K562 (cell line): ENCODE measurements at regions not wholly inside any gene's neighbourhood (a gene's known extent, or its start where the extent isn't known, plus 50 kb on each side); places are given as distances from the start of the nearest gene placed in this dataset.

Experiments used
- ATAC-seq: fragments of 200-7000 bp; cut with Tn5 transposase; 3 replicates; pipeline ENCODE4 v1.9.1; 2020; ENCODE audit warnings: moderate library complexity
- BruUV-seq: library from RNA; stranded (reverse); fragments of 400-500 nt; replicated peaks from 2 replicates; lab custom pipeline; 2021; lab: Mats Ljungman, UMichigan
- CTCF ChIA-PET: fragments of 300-600 bp; formaldehyde crosslinking; extraction: SDS; loops from one replicate; lab custom pipeline; 2021; ENCODE audit warnings: low intra/inter-chr PET ratio; lab: Yijun Ruan, JAX
- POLR2A ChIA-PET: fragments of 300-600, 350-650 bp; sonication (Branson Sonifier 250); formaldehyde crosslinking; extraction: SDS; loops from one replicate; lab custom pipeline; 2021; ENCODE audit warnings: antibody characterized with exemption, inconsistent platforms; lab: Yijun Ruan, JAX
- DNase-seq, 4 experiments: peaks; one replicate each; pipeline versions ENCODE4 v3.0.0 to v3.0.0-alpha.2; 2011 to 2018; ENCODE audit warnings: low spot score in 3 of 4, mixed read lengths in 3 of 4; ENCODE audit errors: extremely low read depth in 1 of 4
- FAIRE-seq: peaks from 2 replicates; lab custom pipeline; 2011; peaks lifted over from hg19 to GRCh38; lab: Jason Lieb, UNC
- H2AFZ ChIP-seq: 2 replicates; pipeline ENCODE4 v1.6.0; 2011; ENCODE audit warnings: low read depth, low read length, control low read depth, inconsistent platforms
- H3K27ac ChIP-seq: fragments of 200-600 bp; 3 replicates; pipeline ENCODE4 v1.8.0; 2011; ENCODE audit warnings: low read depth, mild to moderate bottlenecking, control low read depth, inconsistent platforms, low read length, moderate library complexity, mixed read lengths; ENCODE audit errors: extremely low read depth
- H3K27me3 ChIP-seq, 2 experiments: fragments of 300-600 bp in 1 of 2; 2 replicates in 1 of 2; 3 replicates in 1 of 2; pipeline versions ENCODE4 v1.6.0 to v1.8.0; 2011; ENCODE audit warnings: inconsistent platforms in 2 of 2, low read length in 2 of 2, mild to moderate bottlenecking in 1 of 2, mixed read lengths in 1 of 2, moderate library complexity in 1 of 2; ENCODE audit not compliant: control insufficient read depth in 2 of 2, insufficient read depth in 2 of 2
- H3K36me3 ChIP-seq: fragments of 300-600 bp; 3 replicates; pipeline ENCODE4 v1.8.0; 2011; ENCODE audit warnings: mild to moderate bottlenecking, low read length, inconsistent platforms; ENCODE audit not compliant: control insufficient read depth, insufficient read depth
- H3K4me1 ChIP-seq, 2 experiments: fragments of 200-600 bp in 1 of 2; replicated peaks in 1 of 2; 2 replicates in 1 of 2; 3 replicates in 1 of 2; pipeline versions ENCODE4 v1.5.1 to v1.8.0; 2011; ENCODE audit warnings: inconsistent platforms in 2 of 2, low read length in 2 of 2, mild to moderate bottlenecking in 1 of 2, mixed read lengths in 1 of 2, moderate library complexity in 1 of 2; ENCODE audit not compliant: control insufficient read depth in 2 of 2, insufficient read depth in 2 of 2
- H3K4me2 ChIP-seq: 2 replicates; pipeline ENCODE4 v1.6.1; 2011; ENCODE audit warnings: low read length, control low read depth, inconsistent platforms, mixed read lengths; ENCODE audit not compliant: insufficient read depth
- H3K4me3 ChIP-seq: fragments of 200-600 bp; sonication (generic), shearing (Covaris generic); 2 replicates; pipeline ENCODE4 v1.5.1; 2016; ENCODE audit warnings: control low read depth, inconsistent platforms
- H3K79me2 ChIP-seq: fragments of 200-600 bp; 3 replicates; pipeline ENCODE4 v1.8.0; 2011; ENCODE audit warnings: low read length, inconsistent platforms; ENCODE audit not compliant: control insufficient read depth, insufficient read depth
- H3K9ac ChIP-seq, 2 experiments: 2 replicates each; pipeline versions ENCODE4 v1.6.0 to v1.6.1; 2011; ENCODE audit warnings: low read depth in 2 of 2, low read length in 2 of 2, control low read depth in 1 of 2, inconsistent platforms in 1 of 2, mild to moderate bottlenecking in 1 of 2, mixed read lengths in 1 of 2; ENCODE audit not compliant: insufficient read depth in 1 of 2
- H3K9me1 ChIP-seq: one replicate; pipeline ENCODE4 v1.6.0; 2011; ENCODE audit warnings: inconsistent platforms, mild to moderate bottlenecking, low read length, moderate library complexity; ENCODE audit not compliant: control insufficient read depth, insufficient read depth
- H3K9me3 ChIP-seq: replicated peaks from 2 replicates; pipeline ENCODE4 v1.5.1; 2011; ENCODE audit warnings: low read depth, low read length, inconsistent platforms; ENCODE audit not compliant: control insufficient read depth, insufficient read depth
- H4K20me1 ChIP-seq: replicated peaks from 2 replicates; pipeline ENCODE4 v1.6.1; 2011; ENCODE audit warnings: low read length, inconsistent platforms, mixed read lengths; ENCODE audit not compliant: control insufficient read depth, insufficient read depth
- FOXK2 ChIP-seq, 2 experiments: fragments of 450-650 bp; IDR thresholded peaks in 1 of 2; conservative IDR thresholded peaks in 1 of 2; 2 replicates each; pipeline ENCODE4 v1.6.1; 2016; ENCODE audit warnings: low read depth in 2 of 2, mild to moderate bottlenecking in 1 of 2
- HDAC3 ChIP-seq: fragments of 450-650 bp; IDR thresholded peaks from 2 replicates; pipeline ENCODE4 v1.6.1; 2018; ENCODE audit warnings: borderline replicate concordance, mild to moderate bottlenecking, moderate library complexity; ENCODE audit not compliant: partially characterized antibody
- MEIS2 ChIP-seq: fragments of 450-650 bp; IDR thresholded peaks from 2 replicates; pipeline ENCODE4 v1.6.1; 2014; ENCODE audit warnings: mild to moderate bottlenecking; ENCODE audit not compliant: partially characterized antibody
- PCBP2 ChIP-seq: fragments of 200-400 bp; formaldehyde crosslinking; IDR thresholded peaks from 2 replicates; pipeline ENCODE4 v1.6.1; 2018; ENCODE audit warnings: low read length, low read depth, mild to moderate bottlenecking, moderate library complexity; ENCODE audit not compliant: poor library complexity, severe bottlenecking
- SIX5 ChIP-seq, 2 experiments: IDR thresholded peaks; 2 replicates each; pipeline ENCODE4 v1.6.1; 2011; ENCODE audit warnings: low read length in 2 of 2, borderline replicate concordance in 1 of 2, low read depth in 1 of 2, mild to moderate bottlenecking in 1 of 2, moderate library complexity in 1 of 2; ENCODE audit not compliant: insufficient read depth in 1 of 2
- TCF7 ChIP-seq: sonication (generic); IDR thresholded peaks from 2 replicates; pipeline ENCODE4 v1.6.1; 2016; ENCODE audit warnings: antibody characterized with exemption, borderline replicate concordance
- TEAD2 ChIP-seq: fragments of 450-650 bp; IDR thresholded peaks from 2 replicates; pipeline ENCODE4 v1.6.1; 2016; ENCODE audit warnings: missing genetic modification characterization, control low read depth, missing compliant biosample characterization
- ZC3H8 ChIP-seq: fragments of 450-650 bp; IDR thresholded peaks from 2 replicates; pipeline ENCODE4 v1.6.1; 2017
- ZNF398 ChIP-seq: fragments of 250-450 bp; sonication (Bioruptor Pico); IDR thresholded peaks from 2 replicates; pipeline ENCODE4 v1.8.0; 2021; ENCODE audit warnings: moderate library complexity, mild to moderate bottlenecking, inconsistent platforms
- WGBS: fragments of 100-300 bp; shearing (Covaris generic); methylation state at CpG from one replicate; pipeline ENCODE4 v1.1.6; 2016; ENCODE audit warnings: low coverage, mixed read lengths; ENCODE audit not compliant: insufficient coverage; ENCODE audit errors: missing lambda C conversion rate; 5-methylcytosine and 5-hydroxymethylcytosine counted together
- in situ Hi-C: fragments of 300-500 bp; cut with MboI; formaldehyde crosslinking; loops from 4 replicates; pipeline ENCODE4 v1.15.0; 2018; ENCODE audit warnings: inconsistent platforms, mixed read lengths
- intact Hi-C: fragments of 100-400 bp; cut with micrococcal nuclease; formaldehyde crosslinking; loops from 2 replicates; pipeline ENCODE4 v1.14.2; 2022
- TF ChIP-seq, protein P1 (sequence below): fragments of 450-650 bp; formaldehyde crosslinking; IDR thresholded peaks from 2 replicates; pipeline ENCODE4 v1.4.0; 2022; ENCODE audit warnings: mild to moderate bottlenecking, moderate library complexity

GRCh38 chr12:128052331-128052730 lies 214.6 kb upstream of the TMEM132C start (continued):
- no peak for TF ChIP-seq HDAC3

DNA sequence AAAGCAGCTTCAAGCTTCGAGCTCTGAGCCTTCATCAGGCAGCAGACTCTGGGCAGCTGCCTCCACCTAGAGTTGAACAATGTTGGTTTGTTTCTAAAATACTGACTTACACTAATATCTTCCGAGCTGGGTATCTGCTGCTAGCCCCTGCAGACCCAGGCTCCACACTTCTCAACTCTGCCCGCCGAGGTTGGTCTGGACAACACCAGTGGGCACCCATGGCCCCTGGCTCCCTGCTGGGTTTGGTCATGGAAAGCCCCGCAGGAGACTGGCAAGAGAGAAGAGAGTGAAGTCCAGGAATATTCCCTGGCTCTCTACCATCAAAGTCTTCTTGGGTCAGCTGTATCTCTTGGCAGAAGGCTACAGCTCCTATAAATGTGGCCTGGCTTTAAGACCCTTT lies 214.2 kb upstream of the TMEM132C start:
- POLR2A ChIA-PET, result interaction anchor here (0.8 kb wide), 1 partner anchor 24 kb away, joined by 3 read pairs; no protein-coding TSS in a partner anchor
- TF ChIP-seq FOXK2 (conservative IDR thresholded peaks at IDR 0.05 in 1 of 2, IDR thresholded peaks at IDR 0.05 in 1 of 2; ENCODE audit: low read depth in 2 of 2), result no peak
- TF ChIP-seq SIX5 (IDR thresholded peaks at IDR 0.05; ENCODE audit: borderline replicate concordance in 1 of 2, insufficient read depth in 1 of 2, low read depth in 1 of 2, low read length in 2 of 2), result no peak
- TF ChIP-seq TCF7, result no peak
- TF ChIP-seq PCBP2, result no peak
- TF ChIP-seq TEAD2 (tag), result no peak
- no peak for TF ChIP-seq ZNF398 (CRISPR knock-in tag)
- TF ChIP-seq, protein P1, sequence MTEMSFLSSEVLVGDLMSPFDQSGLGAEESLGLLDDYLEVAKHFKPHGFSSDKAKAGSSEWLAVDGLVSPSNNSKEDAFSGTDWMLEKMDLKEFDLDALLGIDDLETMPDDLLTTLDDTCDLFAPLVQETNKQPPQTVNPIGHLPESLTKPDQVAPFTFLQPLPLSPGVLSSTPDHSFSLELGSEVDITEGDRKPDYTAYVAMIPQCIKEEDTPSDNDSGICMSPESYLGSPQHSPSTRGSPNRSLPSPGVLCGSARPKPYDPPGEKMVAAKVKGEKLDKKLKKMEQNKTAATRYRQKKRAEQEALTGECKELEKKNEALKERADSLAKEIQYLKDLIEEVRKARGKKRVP (CRISPR knock-in tag), result no peak
- no peak for TF ChIP-seq MEIS2
- no peak for TF ChIP-seq ZC3H8
- H3K79me2 ChIP-seq, result no peaks in the 10 kb centered on the region
- 3% methylated on average over 5 of the region's 5 CpGs for WGBS
- intact Hi-C loops, result no loop called here
- ATAC-seq (no peak), FAIRE-seq (no peak), DNase-seq (no peak)
- H3K4me1 ChIP-seq, result no peaks in the 10 kb centered on the region
- H3K9me3 ChIP-seq, result no peaks in the 10 kb centered on the region
- no peak overlapping the region for H2AFZ ChIP-seq
- no peaks in the 10 kb centered on the region for H3K27me3 ChIP-seq
- H3K36me3 ChIP-seq, result no peaks in the 10 kb centered on the region
- CTCF ChIA-PET, result no interaction called here
- no peak overlapping the region for H3K9ac ChIP-seq
- in situ Hi-C loops, result no loop called here
- no peak overlapping the region for H3K4me2 ChIP-seq
- no peak overlapping the region for H3K27ac ChIP-seq
- H3K9me1 ChIP-seq, result no peaks in the 10 kb centered on the region
- H4K20me1 ChIP-seq, result no peaks in the 10 kb centered on the region
- H3K4me3 ChIP-seq, result no peak overlapping the region
- no TSS peak for BruUV-seq
